HG03439 (cell line): ENCODE measurements at regions not wholly inside any gene's neighbourhood (a gene's known extent, or its start where the extent isn't known, plus 50 kb on each side); places are given as distances from the start of the nearest gene placed in this dataset.
"Not testable (repeated sequence)": the region's sequence is repeated elsewhere in the genome, so short reads cannot be mapped to it uniquely, and the experiment has no call there.

Experiments used
- ATAC-seq: cut with Tn5 transposase; IDR thresholded peaks from one replicate; pipeline ENCODE4 v1.9.1; 2021; ENCODE audit warnings: mild to moderate bottlenecking, moderate library complexity; ENCODE audit not compliant: unreplicated experiment

GRCh38 chr14:105729825-105730368 is 203.5 kb downstream of the TMEM121 start:
- ATAC-seq: not testable (repeated sequence)

DNA sequence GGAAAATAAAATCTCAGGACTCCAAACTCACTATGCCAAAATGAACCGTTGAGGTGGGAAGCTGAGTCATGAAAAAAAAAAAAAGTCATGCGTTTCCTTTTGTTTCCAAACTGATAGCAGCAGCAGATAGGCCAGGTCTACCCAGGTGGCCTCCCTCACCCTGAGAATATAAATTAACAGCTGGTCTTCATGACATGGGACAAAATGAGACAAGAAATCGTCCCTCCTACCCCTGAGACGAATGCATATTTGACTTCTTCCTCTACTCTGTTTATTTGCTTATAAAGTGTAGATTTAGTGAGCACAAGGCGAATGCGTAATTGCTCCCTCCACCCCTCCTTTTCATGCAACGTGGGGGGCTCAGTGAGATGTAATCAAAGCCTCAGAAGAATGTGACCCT is 204.3 kb downstream of the TMEM121 start:
- not testable (repeated sequence) for ATAC-seq

DNA sequence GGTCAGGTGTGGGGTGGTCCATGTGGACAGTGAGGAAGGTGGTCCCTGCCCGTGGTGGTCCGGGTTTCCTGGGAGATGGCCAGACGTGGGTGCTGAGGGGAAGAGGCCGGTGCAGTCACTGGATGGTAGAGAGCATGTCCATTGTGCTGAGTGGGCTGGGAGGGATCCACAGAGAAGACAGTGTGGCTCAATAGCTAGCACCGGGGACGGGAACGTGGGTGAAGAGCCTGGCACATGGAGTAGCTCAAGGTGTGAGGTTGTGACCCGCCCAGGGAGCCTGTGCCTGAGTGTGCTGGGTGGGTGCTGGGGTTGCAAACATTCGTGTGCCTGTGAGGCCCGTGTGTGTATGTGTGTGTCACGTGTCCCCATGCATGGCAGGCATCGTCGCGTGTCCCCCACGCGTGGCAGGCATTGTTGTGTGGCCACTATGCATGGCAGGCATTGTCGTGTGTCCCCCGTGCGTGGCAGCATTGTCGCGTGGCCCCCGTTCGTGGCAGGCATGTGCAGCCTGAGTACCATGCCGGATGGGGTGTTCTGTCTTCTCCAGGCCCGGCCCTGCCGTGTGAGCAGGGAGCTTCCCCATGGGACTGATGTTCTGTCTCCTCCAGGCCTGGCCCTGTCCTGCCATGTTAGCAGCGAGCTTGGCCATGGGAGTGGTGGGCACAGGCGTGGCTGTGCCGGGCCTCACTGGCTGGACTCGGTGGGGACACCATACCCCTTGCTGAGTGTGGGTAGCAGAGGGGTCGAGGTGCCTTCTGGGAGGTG is 205.0 kb downstream of the TMEM121 start:
- not testable (repeated sequence) for ATAC-seq

GRCh38 chr14:105733081-105734065 is 207.0 kb downstream of the TMEM121 start:
- no peak for ATAC-seq

DNA sequence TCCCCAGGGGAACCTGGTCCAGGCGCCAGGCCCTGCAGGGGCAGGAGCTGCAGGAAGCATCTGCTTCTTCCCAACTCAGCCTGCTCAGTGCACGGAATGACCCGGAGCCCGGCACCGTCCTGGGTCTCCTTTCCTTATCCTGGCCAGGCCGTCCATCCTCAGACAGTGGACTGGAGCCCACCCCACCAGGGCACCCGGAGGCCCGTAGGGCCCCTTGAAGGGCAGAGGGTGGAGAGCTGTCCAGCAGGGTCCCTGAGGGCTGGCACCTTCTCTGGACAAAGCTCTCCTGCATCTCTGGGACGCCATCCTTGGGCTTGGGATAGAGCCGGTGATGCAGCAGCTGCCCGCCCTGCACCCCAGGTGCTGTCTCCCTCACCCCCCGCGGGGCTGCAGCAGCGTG is 207.9 kb downstream of the TMEM121 start:
- ATAC-seq: not testable (repeated sequence)

- not testable (repeated sequence) for ATAC-seq
These were observed 209.9 kb downstream of the TMEM121 start for GRCh38 chr14:105736331-105736730.

DNA sequence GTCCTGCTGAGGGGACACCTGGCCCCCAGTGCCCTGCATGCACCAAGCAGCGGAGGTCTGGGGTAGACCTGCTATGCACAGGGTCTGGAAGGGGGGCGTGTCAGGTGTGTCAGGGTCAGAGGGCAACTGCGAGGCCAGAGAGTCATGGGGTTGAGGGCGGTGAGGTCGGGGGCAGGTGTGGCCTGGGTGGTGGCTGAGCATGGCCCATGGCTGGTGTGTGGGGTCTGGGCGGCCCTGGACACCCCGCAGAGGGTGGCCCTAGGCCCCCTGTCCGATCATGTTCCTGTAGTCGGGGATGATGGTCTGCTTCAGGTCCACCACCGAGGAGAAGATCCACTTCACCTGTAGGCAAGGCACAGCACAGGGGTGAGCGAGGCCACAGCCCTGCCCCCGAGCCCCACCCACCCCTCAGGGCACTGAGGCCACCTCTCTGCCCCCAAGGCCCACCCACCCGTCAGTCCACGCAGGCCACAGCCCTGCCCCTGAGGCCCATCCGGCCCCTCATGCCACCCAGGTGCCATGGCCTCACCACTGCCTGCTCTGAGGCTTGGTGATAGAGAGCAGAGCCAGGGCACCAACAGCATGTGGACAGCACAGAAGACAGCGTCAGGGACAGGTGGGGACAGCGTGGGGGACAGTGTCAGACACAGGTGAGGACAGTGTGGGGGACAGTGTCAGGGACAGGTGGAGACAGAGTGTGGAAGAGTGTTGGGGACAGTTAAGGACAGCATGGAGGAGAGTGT is 211.3 kb downstream of the TMEM121 start:
- ATAC-seq: no peak

DNA sequence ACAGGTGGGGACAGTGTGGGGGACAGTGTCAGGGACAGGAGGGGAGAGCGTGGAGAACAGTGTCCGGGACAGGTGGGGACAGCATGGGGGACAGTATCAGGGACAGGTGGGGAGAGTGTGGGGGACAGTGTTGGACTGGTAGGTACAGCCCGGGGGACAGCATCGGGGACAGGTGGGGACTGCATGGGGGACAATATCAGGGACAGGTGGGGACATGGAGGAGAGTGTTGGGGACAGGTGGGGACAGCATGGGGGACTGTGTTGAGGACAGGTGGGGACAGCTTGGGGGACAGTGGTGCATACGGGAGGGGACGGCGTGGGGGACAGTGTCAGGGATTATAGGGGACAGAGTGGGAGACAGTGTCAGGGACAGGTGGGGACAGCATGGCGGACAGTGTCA is 212.3 kb downstream of the TMEM121 start:
- ATAC-seq: no peak

GRCh38 chr14:105739331-105740102 is 213.1 kb downstream of the TMEM121 start:
- ATAC-seq: no peak

- ATAC-seq: not testable (repeated sequence)
These were observed 213.9 kb downstream of the TMEM121 start for GRCh38 chr14:105740272-105740671.

DNA sequence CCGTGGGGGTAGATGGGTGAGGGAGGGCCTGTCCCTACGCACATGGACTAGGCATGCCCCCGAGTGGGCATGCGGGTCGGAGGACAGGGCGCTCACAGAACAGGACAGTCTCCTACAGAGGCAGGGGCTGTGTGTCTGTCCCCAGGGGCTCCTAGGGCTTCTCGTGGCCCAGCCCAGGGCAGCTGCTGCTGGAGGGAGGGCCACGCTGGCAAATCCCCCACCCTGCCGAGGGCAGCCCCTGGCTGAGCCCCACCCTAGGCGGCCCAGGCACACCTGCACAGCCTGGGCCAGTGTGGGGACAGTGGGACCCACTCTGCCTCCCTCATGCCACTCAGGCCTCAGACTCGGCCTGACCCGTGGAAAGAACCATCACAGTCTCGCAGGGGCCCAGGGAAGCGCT is 214.6 kb downstream of the TMEM121 start:
- ATAC-seq: not testable (repeated sequence)

GRCh38 chr14:105741707-105742530 is 215.5 kb downstream of the TMEM121 start:
- not testable (repeated sequence) for ATAC-seq

DNA sequence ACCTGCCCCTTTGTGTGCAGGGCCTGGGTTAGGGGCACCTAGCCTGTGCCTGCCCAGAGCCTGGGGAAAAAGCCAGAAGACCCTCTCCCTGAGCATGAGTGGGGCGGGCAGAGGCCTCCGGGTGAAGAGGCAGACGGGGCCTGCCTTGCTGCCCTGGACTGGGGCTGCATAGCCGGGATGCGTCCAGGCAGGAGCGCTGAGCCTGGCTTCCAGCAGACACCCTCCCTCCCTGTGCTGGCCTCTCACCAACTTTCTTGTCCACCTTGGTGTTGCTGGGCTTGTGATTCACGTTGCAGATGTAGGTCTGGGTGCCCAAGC is 216.1 kb downstream of the TMEM121 start:
- no peak for ATAC-seq

DNA sequence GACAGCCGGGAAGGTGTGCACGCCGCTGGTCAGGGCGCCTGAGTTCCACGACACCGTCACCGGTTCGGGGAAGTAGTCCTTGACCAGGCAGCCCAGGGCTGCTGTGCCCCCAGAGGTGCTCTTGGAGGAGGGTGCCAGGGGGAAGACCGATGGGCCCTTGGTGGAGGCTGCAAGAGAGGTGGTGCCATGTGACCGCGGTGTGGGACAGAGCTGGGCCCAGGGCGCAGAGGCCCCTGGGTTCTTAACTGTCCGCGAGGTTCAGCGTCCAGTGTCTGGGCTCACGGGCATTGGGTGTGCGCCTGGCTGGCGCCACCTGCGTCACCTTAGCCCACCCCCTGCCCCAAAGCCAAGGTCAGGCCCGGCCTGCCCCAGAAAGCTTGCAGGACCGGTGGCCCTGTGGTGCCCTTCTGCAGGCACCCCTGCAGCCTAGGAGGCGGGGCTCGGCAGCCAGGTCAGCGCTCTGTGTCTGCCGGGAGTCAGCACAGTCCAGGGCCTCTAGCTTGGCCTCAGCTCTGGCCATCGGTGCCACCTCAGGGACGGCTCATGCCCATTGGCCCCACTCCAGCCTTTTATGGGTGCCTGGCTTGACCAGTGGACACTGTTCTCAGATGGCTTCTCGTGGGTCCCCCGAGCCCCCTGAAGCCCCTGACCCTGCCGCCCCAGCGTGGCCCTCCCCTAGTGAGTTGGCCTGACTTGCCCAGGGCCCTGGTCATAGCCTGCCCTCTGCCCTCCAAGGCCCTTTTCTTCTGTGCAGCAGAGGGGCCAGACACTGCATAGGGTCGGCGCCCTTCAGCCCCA is 216.7 kb downstream of the TMEM121 start:
- ATAC-seq: not testable (repeated sequence)

- not testable (repeated sequence) for ATAC-seq
These were observed 217.9 kb downstream of the TMEM121 start for GRCh38 chr14:105744213-105744787.

DNA sequence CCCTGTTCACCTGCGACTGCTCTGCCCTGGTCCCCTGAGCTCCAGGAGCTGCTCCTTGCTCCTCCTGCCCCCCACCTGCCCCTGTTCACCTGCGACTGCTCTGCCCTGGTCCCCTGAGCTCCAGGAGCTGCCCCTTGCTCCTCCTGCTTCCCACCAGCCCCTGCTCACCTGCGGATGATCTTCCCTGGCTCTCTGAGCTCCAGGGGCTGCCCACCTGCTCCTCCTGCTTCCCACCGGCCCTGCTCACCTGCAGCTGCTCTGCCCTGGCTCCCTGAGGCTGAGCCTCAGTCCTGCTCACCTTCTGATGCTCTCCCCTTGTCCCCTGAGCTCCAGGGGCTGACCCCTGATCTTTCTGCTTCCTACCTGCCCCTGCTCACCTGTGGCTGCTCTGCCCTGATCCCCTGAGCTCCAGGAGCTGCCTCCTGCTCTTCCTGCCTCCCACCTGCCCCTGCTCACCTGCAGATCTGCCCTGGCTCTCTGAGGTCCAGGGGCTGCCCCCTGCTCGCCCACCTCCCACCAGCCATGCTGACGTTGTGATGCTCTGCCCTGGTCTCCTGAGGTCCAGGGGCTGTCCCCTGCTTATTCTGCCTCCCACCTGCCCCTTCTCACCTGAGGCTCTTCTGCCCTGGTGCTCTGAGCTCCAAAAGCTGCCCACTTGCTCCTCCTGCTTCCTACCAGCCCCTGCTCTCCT is 219.2 kb downstream of the TMEM121 start:
- ATAC-seq: no peak

DNA sequence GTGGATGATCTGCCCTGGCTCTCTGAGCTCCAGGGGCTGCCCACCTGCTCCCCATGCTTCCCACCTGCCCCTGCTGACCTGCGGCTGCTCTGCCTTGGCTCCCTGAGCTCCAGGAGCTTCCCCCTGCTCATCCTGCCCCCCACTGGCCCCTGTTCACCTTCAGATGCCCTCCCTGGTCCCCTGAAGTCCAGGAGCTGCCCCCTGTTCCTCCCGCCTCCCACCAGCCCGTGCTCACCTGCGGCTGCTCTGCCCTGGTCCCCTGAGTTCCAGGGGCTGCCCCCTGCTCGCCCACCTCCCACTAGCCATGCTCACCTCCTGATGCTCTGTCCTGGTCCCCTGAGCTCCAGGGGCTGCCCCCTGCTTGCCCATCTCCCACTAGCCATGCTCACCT is 219.7 kb downstream of the TMEM121 start:
- no peak for ATAC-seq
